ENCODE measurements at regions not wholly inside any gene's neighbourhood (a gene's known extent, or its start where the extent isn't known, plus 50 kb on each side); places are given as distances from the start of the nearest gene placed in this dataset.
"Not testable (repeated sequence)": the region's sequence is repeated elsewhere in the genome, so short reads cannot be mapped to it uniquely, and the experiment has no call there.

DNA sequence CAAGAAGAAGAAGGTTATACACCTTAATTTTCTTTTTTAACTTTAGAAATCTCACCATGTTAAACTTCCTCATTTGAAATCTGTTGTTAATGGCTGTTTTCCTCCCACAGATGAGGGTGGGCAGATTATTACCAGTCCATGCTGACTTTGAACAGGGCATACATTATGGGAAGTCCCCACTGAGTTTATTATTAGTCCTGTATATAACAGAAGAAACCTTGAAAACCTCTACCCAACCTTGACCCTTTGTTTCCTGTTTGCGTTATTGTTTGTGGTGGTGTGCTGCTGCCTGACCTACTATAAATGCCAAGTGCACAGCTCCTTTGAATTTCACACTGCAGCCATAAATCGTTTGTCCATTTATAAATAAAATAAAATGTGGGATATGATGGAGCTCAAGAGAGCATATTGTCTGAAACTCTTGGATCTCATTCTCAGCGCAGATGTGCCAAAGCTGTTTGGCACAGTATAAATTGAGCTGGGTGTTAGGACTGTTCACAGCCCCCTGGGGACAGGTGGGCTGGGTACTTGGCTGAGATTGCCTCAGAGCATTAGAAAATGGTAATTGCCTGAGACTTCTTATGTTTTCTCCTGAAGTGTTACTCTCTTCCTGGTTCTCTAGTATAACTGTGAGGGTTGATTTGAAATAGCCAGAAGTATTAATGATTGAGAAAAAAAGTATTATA is 139.6 kb downstream of the SPATA31D1 start:
- intact Hi-C loops (cut with micrococcal nuclease) = no loop called here
- Mint-ChIP-seq H3K9me3 (no peaks in the 10 kb centered on the region), H3K4me1 (ENCODE audit: low read depth) (peaks cover 5% of the 10 kb centered on the region), H3K4me3 (no peak overlapping the region), H3K27me3 (no peaks in the 10 kb centered on the region), H3K27ac (no peak overlapping the region), H3K36me3 (ENCODE audit: low read depth) (no peaks in the 10 kb centered on the region)

DNA sequence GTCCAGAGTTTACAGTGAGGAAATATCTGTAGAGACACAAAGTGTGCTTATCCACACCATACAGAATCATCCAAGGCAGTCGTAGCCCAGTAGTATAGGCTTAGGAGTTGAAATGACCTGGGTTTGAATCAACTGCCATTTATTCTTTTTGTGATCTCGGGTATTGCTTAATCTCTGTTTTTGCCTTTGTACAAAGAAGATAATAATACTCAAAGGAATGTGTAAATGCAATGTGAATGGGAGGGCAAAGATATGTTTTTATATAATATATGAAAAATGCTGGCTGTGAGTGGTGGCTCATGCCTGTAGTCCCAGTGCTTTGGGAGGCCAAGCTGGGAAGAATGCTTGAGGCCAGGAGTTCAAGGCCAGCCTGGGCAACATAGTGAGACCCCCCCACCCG is 141.1 kb downstream of the SPATA31D1 start:
- Mint-ChIP-seq H3K9me3 (no peaks in the 10 kb centered on the region), H3K27ac (no peak overlapping the region), H3K27me3 (no peaks in the 10 kb centered on the region), H3K36me3 (ENCODE audit: low read depth) (no peaks in the 10 kb centered on the region), H3K4me1 (ENCODE audit: low read depth) (peaks cover 5% of the 10 kb centered on the region), H3K4me3 (no peak overlapping the region)
- intact Hi-C loops (cut with micrococcal nuclease) = no loop called here

DNA sequence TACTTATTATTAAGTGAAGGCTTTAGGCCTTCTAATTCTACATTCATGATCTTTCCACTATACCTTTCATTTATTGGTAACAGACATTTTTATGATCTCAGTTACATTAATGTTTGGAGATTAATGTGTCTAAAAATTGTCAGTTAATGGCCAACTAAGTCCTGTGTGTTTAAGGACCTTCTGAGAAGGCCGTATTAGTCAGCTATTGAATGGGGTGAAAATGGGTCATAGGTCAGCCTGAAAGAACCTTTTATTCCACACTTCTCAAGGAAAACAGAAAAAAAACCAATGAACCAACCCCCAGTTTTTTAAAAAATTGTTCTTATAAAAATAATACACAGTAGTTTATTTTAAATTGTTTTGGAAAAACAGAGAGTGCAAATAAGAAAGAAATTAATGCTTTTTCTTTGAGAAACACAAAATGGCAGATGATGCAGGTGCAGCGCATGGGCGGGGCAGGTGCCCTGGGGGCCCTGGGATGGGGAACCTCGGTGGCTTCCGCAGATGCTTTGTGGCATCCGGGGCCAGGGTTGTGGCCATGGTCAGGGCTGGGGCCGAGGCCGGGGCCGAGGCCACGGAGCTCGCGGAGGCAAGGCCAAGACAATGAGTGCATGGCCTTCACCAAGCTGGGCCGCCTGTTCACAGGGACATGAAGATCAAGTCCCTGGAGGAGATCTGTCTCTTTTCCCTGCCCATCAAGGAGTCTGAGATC is 141.9 kb downstream of the SPATA31D1 start:
- H3K27me3 Mint-ChIP-seq = no peaks in the 10 kb centered on the region
- peaks cover 5% of the 10 kb centered on the region for H3K4me1 Mint-ChIP-seq (ENCODE audit: low read depth)
- no peaks in the 10 kb centered on the region for H3K9me3 Mint-ChIP-seq
- no peak overlapping the region for H3K27ac Mint-ChIP-seq
- no peaks in the 10 kb centered on the region for H3K36me3 Mint-ChIP-seq (ENCODE audit: low read depth)
- no peak overlapping the region for H3K4me3 Mint-ChIP-seq
- intact Hi-C loops (cut with micrococcal nuclease) = no loop called here

DNA sequence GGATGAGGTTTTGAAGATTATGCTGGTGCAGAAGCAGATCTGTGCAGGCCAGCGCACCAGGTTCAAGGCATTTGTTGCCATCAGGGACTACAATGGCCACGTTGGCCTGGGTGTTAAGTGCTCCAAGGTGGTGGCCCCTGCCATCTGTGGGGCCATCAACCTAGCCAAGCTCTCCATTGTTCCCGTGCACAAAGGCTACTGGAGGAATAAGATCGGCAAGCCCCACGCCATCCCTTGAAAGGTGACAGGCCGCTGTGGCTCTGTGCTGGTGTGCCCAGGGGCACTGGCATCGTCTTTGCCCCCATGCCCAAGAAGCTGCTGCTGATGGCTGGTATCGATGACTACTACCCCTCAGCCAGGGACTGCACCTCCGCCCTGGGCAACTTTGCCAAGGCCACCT is 142.5 kb downstream of the SPATA31D1 start:
- Mint-ChIP-seq H3K4me3 (no peak overlapping the region), H3K27ac (no peak overlapping the region), H3K27me3 (no peaks in the 10 kb centered on the region), H3K4me1 (ENCODE audit: low read depth) (peaks cover 5% of the 10 kb centered on the region), H3K36me3 (ENCODE audit: low read depth) (no peaks in the 10 kb centered on the region), H3K9me3 (no peaks in the 10 kb centered on the region)
- intact Hi-C loops (cut with micrococcal nuclease) = no loop called here

DNA sequence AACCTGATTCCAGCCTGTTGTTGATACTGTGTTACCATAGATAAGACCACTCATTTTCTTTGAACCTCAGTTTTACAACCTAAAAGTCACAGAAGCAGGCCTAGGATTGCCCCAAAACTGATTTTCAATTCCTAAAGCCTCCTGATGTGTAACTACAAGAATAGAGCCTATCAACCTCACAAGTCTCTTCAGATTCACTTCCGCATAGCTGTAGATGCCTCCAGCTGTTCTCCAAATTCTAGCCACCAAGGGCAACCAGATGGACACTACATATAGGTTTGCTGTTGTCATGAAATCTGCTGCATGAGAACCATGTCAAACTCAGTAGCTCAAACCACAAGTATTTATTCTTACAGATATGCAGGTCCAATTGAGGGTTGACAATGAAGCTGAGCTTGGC is 143.5 kb downstream of the SPATA31D1 start:
- H3K27ac Mint-ChIP-seq = no peak overlapping the region
- H3K4me1 Mint-ChIP-seq (ENCODE audit: low read depth) = peaks cover 5% of the 10 kb centered on the region
- no peaks in the 10 kb centered on the region for H3K9me3 Mint-ChIP-seq
- intact Hi-C loops (cut with micrococcal nuclease) = no loop called here
- no peak overlapping the region for H3K4me3 Mint-ChIP-seq
- H3K27me3 Mint-ChIP-seq = no peaks in the 10 kb centered on the region
- H3K36me3 Mint-ChIP-seq (ENCODE audit: low read depth) = no peaks in the 10 kb centered on the region

DNA sequence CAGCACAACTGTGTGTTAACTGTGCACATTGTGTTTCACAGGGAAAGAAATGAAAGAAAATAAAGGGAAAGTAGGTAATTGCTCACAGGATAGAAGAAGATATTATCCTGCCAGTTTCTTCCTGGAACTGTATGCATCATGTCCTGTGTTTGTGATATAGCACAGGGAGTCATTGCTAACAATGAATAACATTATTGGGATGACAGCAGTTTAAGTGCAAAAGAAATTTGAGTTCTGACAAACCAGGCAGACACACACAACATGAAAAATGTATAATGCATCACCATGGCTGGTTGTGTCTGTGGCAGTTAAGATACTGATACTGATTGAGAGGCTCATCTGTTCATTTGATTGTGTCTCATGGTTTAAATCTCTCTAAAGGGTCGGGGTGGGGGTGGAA is 145.4 kb downstream of the SPATA31D1 start:
- intact Hi-C loops (cut with micrococcal nuclease) = no loop called here
- no peak overlapping the region for H3K27ac Mint-ChIP-seq
- H3K9me3 Mint-ChIP-seq = no peaks in the 10 kb centered on the region
- H3K36me3 Mint-ChIP-seq (ENCODE audit: low read depth) = no peaks in the 10 kb centered on the region
- no peaks in the 10 kb centered on the region for H3K4me1 Mint-ChIP-seq (ENCODE audit: low read depth)
- no peak overlapping the region for H3K4me3 Mint-ChIP-seq
- no peaks in the 10 kb centered on the region for H3K27me3 Mint-ChIP-seq

DNA sequence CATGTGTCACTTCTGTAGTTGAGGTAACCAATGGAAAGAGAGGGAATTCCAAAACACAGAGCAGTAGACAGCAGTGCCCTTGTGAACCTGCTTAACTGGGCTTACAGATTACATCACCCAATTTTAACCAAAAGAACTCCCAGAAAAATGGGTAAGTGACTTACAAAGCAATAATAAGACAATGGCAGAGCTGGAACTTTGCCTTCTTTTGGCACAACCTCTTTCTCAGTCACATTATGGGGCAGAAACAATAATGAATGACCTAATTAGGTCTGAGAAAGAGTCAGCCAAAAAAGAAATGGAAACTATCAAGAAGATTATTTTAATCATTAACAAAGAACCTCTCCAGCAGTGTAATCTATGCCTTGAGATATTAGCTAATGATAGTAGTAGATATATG is 146.5 kb downstream of the SPATA31D1 start:
- H3K27me3 Mint-ChIP-seq = no peaks in the 10 kb centered on the region
- H3K36me3 Mint-ChIP-seq (ENCODE audit: low read depth) = no peaks in the 10 kb centered on the region
- no peak overlapping the region for H3K4me3 Mint-ChIP-seq
- no peaks in the 10 kb centered on the region for H3K4me1 Mint-ChIP-seq (ENCODE audit: low read depth)
- intact Hi-C loops (cut with micrococcal nuclease) = no loop called here
- H3K27ac Mint-ChIP-seq = no peak overlapping the region
- no peaks in the 10 kb centered on the region for H3K9me3 Mint-ChIP-seq

DNA sequence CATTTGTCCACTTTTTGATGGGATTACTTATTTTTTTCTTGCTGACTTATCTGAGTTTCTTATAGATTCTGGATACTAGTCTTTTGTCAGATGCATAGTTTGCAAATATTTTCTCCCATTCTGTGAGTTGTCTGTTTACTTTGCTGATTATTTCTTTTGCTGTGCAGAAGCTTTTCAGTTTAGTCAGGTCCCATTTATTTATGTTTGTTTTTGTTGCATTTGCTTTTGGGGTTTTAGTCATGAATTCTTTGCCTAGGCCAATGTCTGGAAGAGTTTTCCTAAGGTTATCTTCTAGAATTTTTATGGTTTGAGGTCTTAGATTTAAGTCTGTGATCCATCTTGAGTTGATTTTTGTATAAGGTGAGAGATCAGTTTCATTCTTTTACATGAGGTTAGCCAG is 149.5 kb downstream of the SPATA31D1 start:
- intact Hi-C loops (cut with micrococcal nuclease); H3K27me3 Mint-ChIP-seq; H3K4me1 Mint-ChIP-seq (ENCODE audit: low read depth); H3K27ac Mint-ChIP-seq; H3K4me3 Mint-ChIP-seq; H3K36me3 Mint-ChIP-seq (ENCODE audit: low read depth): not testable (repeated sequence)
- peaks cover 11% of the 10 kb centered on the region for H3K9me3 Mint-ChIP-seq

DNA sequence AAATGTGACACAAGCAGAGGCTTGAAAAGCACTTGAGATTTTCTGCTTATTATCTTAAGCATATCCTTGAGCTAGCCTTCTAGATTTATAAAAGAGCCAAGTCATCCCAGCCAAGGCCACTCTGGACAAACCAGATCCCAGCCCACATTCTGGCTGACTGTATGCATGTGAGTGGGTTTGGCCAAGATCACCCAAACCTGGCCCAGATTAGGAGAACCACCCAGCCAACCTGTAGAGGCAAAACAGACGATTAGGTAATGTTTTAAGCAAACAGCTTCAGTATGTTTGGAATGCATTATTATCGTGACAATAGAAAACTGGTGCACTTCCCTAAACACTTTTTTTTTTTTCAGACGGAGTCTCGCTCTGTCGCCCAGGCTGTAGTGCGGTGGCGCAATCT is 151.9 kb downstream of the SPATA31D1 start:
- Mint-ChIP-seq H3K27ac (no peak overlapping the region), H3K4me1 (ENCODE audit: low read depth) (no peaks in the 10 kb centered on the region), H3K36me3 (ENCODE audit: low read depth) (no peaks in the 10 kb centered on the region), H3K9me3 (peaks cover 11% of the 10 kb centered on the region), H3K4me3 (no peak overlapping the region), H3K27me3 (no peaks in the 10 kb centered on the region)
- intact Hi-C loops (cut with micrococcal nuclease) = no loop called here

DNA sequence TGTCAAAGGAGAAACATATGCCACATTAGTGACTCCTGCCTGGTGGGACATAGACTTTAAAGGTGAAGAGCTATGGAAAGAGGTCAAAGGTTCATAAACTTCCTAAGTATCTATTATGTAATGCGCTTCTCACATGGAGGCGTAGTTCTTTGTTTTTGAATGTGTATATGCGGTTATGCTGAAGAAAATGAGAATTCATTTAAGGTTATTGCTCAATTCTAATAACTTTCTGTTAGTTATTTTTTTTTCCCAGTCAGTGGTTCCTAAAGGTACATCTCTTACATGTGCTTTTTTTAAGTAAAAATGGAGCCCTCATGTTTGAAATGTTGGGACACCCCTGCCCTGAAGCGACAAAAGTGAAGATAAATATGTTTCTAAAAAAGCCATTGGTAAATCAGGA is 156.2 kb downstream of the SPATA31D1 start:
- H3K36me3 Mint-ChIP-seq (ENCODE audit: low read depth) = no peaks in the 10 kb centered on the region
- H3K9me3 Mint-ChIP-seq = peaks cover 11% of the 10 kb centered on the region
- no peaks in the 10 kb centered on the region for H3K27me3 Mint-ChIP-seq
- H3K4me3 Mint-ChIP-seq = no peak overlapping the region
- no peak overlapping the region for H3K27ac Mint-ChIP-seq
- H3K4me1 Mint-ChIP-seq (ENCODE audit: low read depth) = no peaks in the 10 kb centered on the region
- intact Hi-C loops (cut with micrococcal nuclease) = no loop called here

DNA sequence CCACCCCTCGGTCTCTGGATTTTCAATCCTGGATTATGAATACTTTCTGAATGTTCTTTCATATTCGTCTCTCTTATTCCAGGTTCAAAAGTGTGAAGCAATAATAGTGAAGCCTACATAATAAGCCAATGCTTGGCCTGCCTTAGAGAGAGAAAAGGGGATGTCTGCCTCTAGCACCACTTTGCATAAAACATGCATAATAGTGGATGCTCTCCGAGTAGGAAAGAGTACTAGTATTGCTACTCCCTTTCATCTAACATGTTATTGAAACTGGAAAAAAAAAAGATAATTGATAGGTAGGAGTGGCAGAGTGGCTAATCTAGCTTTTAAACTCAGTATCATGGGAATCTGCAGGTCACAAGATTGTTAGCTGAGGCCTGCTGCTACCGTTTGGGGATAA is 158.1 kb downstream of the SPATA31D1 start:
- intact Hi-C loops (cut with micrococcal nuclease) = no loop called here
- Mint-ChIP-seq H3K27me3 (no peaks in the 10 kb centered on the region), H3K4me1 (ENCODE audit: low read depth) (no peaks in the 10 kb centered on the region), H3K36me3 (ENCODE audit: low read depth) (no peaks in the 10 kb centered on the region), H3K4me3 (no peak overlapping the region), H3K27ac (no peak overlapping the region), H3K9me3 (no peaks in the 10 kb centered on the region)

DNA sequence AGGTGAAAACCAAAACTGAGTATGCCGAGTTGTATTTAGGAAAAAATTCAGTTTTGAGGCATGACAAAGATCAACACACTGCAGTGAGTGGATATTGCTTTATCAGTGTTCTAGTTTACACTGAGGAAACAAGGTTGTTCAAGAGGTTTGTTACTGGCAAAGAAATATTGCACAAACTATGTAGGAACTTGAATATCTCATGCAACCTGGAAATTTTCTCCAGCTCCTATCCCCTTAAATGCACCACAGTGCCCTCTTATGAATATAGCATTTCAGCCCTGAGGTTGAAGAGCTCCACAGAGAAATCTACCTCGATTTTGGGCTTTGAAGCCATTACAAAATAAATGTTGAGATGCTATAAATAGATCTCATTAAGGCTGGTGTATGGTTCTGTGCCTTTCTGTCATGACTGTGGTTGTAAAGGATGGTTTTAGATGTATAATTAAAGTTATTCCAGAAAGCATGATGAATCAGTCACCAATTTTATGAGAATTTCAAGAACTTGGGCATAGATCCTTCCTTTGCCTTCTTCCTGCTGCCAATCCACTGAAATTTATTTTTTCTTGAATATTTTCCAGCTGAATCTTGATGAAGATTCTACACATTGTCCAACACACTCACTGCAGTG is 159.3 kb downstream of the SPATA31D1 start:
- Mint-ChIP-seq H3K27ac (no peak overlapping the region), H3K4me3 (no peak overlapping the region), H3K9me3 (no peaks in the 10 kb centered on the region), H3K4me1 (ENCODE audit: low read depth) (no peaks in the 10 kb centered on the region), H3K36me3 (ENCODE audit: low read depth) (no peaks in the 10 kb centered on the region), H3K27me3 (no peaks in the 10 kb centered on the region)
- intact Hi-C loops (cut with micrococcal nuclease) = no loop called here

DNA sequence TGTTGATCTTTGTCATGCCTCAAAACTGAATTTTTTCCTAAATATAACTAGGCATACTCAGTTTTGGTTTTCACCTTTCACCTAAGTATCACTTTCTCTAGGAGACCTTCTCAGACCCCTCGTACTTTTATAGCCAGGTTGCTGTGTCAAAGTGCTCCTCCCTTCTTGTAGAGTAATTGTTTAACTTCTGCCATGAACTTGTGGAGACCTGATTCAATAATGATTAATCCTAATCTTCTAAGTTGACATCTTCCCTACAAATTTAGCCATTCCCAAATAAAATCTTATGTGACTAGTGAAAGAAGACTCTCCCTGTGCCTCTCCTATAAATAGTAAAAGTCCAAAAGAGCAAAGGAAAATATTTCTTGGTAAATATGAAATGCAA is 159.8 kb downstream of the SPATA31D1 start:
- Mint-ChIP-seq H3K4me1 (ENCODE audit: low read depth) (no peaks in the 10 kb centered on the region), H3K36me3 (ENCODE audit: low read depth) (no peaks in the 10 kb centered on the region), H3K4me3 (no peak overlapping the region), H3K9me3 (no peaks in the 10 kb centered on the region), H3K27me3 (no peaks in the 10 kb centered on the region), H3K27ac (no peak overlapping the region)
- intact Hi-C loops (cut with micrococcal nuclease) = no loop called here

DNA sequence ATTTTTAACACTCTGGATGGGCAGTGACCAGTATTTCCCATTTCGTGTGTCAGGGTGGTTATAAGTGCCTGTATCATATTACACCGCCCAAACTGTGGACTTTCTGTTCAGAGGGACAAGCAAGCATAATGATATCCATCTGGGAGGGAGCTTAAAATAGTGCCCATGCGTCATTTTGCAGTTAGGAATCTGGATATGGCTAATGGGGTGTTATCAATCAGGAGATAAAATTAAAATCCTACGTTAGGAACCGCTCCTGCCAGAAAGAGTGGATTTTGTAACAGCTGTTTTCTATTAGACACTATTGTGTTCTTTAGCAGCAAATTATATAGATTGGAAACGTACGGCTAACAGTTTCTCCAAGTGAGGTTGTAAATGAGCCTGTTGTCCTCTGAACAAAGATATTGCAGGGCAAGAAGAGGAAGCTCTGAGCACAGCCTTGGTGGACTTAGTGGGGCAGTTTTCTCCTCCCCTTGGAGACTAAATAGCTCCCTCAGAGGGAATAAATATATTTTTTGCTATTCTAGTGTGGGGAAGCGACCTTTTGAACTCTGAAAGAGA is 160.4 kb downstream of the SPATA31D1 start:
- no peaks in the 10 kb centered on the region for H3K27me3 Mint-ChIP-seq
- H3K4me1 Mint-ChIP-seq (ENCODE audit: low read depth) = no peaks in the 10 kb centered on the region
- intact Hi-C loops (cut with micrococcal nuclease) = no loop called here
- no peaks in the 10 kb centered on the region for H3K36me3 Mint-ChIP-seq (ENCODE audit: low read depth)
- no peaks in the 10 kb centered on the region for H3K9me3 Mint-ChIP-seq
- H3K27ac Mint-ChIP-seq = no peak overlapping the region
- no peak overlapping the region for H3K4me3 Mint-ChIP-seq

All from dendritic cell treated with granulocyte-macrophage colony-stimulating factor and Interleukin-4, amounts not matched to agents 40 ng/mL and 50 ng/mL, for 4 days (primary cell).